Type B pancreatic cell (in vitro differentiated cells): ENCODE measurements at regions not wholly inside any gene's neighbourhood (a gene's known extent, or its start where the extent isn't known, plus 50 kb on each side); places are given as distances from the start of the nearest gene placed in this dataset.

Experiments used
- DNase-seq: peaks from one replicate; pipeline ENCODE4 v3.0.0; 2021; ENCODE audit warnings: mixed read lengths; ENCODE audit not compliant: unreplicated experiment; ENCODE audit errors: extremely low spot score
- H3K27ac Mint-ChIP-seq: 2 replicates; pipeline ENCODE4 v1.8.0; 2021; ENCODE audit warnings: mild to moderate bottlenecking, mixed read lengths
- H3K27me3 Mint-ChIP-seq: 2 replicates; pipeline ENCODE4 v1.8.0; 2021; ENCODE audit warnings: mixed read lengths
- H3K36me3 Mint-ChIP-seq: 2 replicates; pipeline ENCODE4 v1.8.0; 2021; ENCODE audit warnings: mixed read lengths
- H3K4me1 Mint-ChIP-seq: one replicate; pipeline ENCODE4 v1.8.0; 2021; ENCODE audit warnings: mixed read lengths; ENCODE audit not compliant: unreplicated experiment
- H3K4me3 Mint-ChIP-seq: 2 replicates; pipeline ENCODE4 v1.8.0; 2021; ENCODE audit warnings: mild to moderate bottlenecking, mixed read lengths
- H3K9me3 Mint-ChIP-seq: 2 replicates; pipeline ENCODE4 v1.8.0; 2021; ENCODE audit warnings: mixed read lengths
- CTCF ChIP-seq: fragments of 200-600 bp; sonication (generic); conservative IDR thresholded peaks from 2 replicates; pipeline ENCODE4 v1.5.0; 2021; ENCODE audit warnings: antibody characterized with exemption, mild to moderate bottlenecking

GRCh38 chr10:130897815-130898214 lies 413.7 kb downstream of the TCERG1L start:
- no peak for TF ChIP-seq CTCF

GRCh38 chr10:130898381-130898780 lies 413.1 kb downstream of the TCERG1L start:
- no peak for DNase-seq
- H3K27me3 Mint-ChIP-seq: peaks cover 19% of the 10 kb centered on the region
- H3K36me3 Mint-ChIP-seq: no peaks in the 10 kb centered on the region
- TF ChIP-seq CTCF: no peak
- peaks cover 20% of the 10 kb centered on the region for H3K4me1 Mint-ChIP-seq
- no peaks in the 10 kb centered on the region for H3K9me3 Mint-ChIP-seq
- H3K4me3 Mint-ChIP-seq: no peak overlapping the region
- H3K27ac Mint-ChIP-seq: no peak overlapping the region

More at GRCh38 chr10:130897815-130898214, 413.7 kb downstream of the TCERG1L start:
- no peak for DNase-seq
- Mint-ChIP-seq H3K9me3 (no peaks in the 10 kb centered on the region), H3K4me3 (no peak overlapping the region), H3K4me1 (peaks cover 21% of the 10 kb centered on the region), H3K27me3 (peaks cover 19% of the 10 kb centered on the region), H3K36me3 (no peaks in the 10 kb centered on the region), H3K27ac (no peak overlapping the region)

GRCh38 chr10:130899856-130900255 lies 411.7 kb downstream of the TCERG1L start:
- no peak for DNase-seq
- Mint-ChIP-seq H3K4me3 (no peak overlapping the region), H3K36me3 (no peaks in the 10 kb centered on the region), H3K27ac (no peak overlapping the region), H3K9me3 (no peaks in the 10 kb centered on the region), H3K27me3 (peaks cover 19% of the 10 kb centered on the region), H3K4me1 (peaks cover 9% of the 10 kb centered on the region)
- no peak for TF ChIP-seq CTCF

- no peak for TF ChIP-seq CTCF
- H3K9me3 Mint-ChIP-seq: no peaks in the 10 kb centered on the region
- no peak overlapping the region for H3K27ac Mint-ChIP-seq
- H3K27me3 Mint-ChIP-seq: peaks cover 16% of the 10 kb centered on the region
- H3K4me3 Mint-ChIP-seq: no peak overlapping the region
- no peak for DNase-seq
- H3K36me3 Mint-ChIP-seq: no peaks in the 10 kb centered on the region
- peaks cover 2% of the 10 kb centered on the region for H3K4me1 Mint-ChIP-seq
These were observed 410.9 kb downstream of the TCERG1L start for GRCh38 chr10:130900441-130901160.

- H3K27ac Mint-ChIP-seq: no peak overlapping the region
- no peaks in the 10 kb centered on the region for H3K4me1 Mint-ChIP-seq
- no peaks in the 10 kb centered on the region for H3K9me3 Mint-ChIP-seq
- H3K36me3 Mint-ChIP-seq: no peaks in the 10 kb centered on the region
- no peak for TF ChIP-seq CTCF
- peaks cover 23% of the 10 kb centered on the region for H3K27me3 Mint-ChIP-seq
- DNase-seq: no peak
- H3K4me3 Mint-ChIP-seq: no peak overlapping the region
These were observed 410.0 kb downstream of the TCERG1L start for GRCh38 chr10:130901311-130902165.
